NCI-H226 (cell line): ENCODE measurements at regions not wholly inside any gene's neighbourhood (a gene's known extent, or its start where the extent isn't known, plus 50 kb on each side); places are given as distances from the start of the nearest gene placed in this dataset.

ENCODE experiments used
- DNase-seq: peaks from one replicate; pipeline ENCODE4 v3.0.0-alpha.2; 2015

DNA sequence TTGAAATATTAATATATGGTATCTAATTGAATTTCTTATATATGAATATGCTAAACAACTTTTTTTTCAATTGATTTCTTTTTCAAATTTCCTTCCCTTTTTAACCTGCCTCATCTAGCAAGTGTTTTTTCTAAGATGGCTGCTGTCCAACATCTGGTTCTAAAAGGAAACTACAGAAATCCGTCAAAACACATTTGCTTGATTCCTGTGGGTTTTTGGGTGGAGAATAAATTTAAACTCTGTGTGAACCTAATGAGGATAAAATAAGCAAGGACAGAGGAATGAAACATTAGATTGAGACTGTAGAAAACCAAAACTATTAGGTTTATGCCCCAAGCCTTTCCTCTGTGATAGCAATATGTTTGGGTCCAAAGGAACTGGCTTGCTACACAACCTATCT lies 75.5 kb upstream of the STARD3NL start:
- no peak for DNase-seq

DNA sequence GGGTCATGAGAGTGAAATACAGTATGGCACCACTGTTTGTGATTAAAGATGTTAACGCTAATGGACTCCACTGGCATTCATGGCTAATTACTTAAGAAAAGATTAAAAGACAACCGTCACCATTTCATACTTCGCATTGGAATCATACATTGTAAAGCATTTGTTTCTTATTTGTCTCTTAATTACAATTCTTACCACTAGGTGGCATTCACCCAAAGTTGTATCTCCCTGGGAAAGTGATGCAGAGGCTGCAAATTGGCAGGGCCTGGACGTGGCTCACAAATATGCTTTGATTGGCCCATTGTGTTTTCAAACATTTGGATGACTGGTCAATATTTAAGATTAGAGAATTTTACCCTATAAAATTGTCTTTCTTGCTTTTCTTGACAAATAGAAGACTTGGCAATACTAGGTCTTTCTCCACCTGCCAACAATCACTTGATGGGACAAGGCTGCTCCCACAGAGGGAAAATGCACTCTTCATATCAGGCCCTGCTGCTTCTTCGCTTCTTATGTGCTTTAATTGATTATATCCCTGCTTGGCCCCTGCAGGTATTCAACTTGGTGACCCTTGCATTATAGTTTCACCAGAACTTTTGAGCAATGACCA lies 72.1 kb upstream of the STARD3NL start:
- DNase-seq: peak; percentile 50

DNA sequence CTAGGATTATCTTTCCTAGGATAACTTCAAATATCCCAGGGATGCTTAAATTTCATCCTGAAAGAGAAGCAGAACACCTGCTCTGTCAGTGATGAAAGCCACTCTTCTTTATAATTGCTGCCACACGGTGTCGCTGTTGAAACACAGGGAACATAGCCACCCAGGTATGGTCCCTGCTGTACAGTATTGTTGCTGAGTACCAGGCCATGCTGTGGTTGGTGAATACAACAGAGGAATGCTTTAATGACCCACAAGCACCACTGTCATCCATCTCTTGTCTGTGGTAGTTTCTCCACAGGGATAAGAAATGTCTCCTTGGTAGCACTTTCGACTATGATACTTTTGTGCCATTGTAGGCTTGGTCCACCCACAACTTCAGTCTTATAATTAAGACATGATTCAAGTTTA lies 70.6 kb upstream of the STARD3NL start:
- peak; percentile 59 for DNase-seq

DNA sequence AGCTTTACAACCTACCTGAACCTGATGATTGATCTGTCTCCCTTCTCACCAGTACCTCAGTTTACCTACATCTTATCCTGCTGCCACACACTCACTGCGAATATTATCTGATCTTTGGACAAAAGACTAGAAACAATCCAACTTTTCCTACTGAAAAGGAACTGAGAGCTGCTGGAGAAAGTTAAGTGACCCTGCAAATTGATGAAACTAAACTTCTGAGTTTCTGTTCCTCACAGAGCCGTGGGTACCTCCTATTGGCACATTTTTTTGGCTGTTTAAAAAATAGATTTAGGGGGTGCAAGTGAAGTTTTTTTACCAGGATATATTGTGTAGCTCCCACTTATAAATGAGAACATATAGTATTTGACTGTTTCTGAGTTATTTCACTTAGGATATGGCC lies 66.0 kb upstream of the STARD3NL start:
- no peak for DNase-seq

DNA sequence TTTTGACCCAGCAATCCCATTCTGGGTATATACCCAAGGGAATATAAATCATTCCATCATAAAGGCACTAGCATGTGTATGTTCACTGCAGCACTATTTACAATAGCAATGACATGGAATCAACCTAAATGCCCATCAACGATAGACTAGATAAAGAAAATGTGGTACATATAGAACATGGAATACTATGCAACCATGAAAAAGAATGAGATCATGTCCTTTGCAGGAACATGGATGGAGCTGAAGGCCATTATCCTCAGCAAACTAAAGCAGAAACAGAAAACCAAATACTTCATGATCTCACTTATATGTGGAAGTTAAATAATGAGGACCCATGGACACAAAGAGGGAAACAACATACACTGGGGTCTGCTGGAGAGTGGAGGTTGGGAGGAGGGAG lies 58.0 kb upstream of the STARD3NL start:
- no peak for DNase-seq

DNA sequence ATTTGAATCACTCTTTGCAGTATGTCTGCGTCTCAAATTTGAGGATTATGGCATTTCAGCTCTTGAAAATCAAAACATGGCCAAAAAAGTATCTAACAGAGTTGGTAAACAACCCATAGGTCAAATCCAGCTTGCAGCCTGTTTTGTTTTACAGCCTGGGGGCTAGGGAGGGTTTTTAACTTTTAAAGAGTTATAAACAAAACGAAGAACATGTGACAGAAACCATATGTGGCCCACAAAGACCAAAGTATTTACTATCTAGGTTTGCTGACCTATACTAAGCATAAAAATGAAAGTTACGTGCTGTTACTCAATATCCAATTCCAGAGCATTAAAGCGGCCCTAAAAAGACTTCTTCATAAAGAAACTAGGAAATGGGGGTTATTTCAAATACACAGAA lies 55.5 kb upstream of the STARD3NL start:
- DNase-seq: no peak

DNA sequence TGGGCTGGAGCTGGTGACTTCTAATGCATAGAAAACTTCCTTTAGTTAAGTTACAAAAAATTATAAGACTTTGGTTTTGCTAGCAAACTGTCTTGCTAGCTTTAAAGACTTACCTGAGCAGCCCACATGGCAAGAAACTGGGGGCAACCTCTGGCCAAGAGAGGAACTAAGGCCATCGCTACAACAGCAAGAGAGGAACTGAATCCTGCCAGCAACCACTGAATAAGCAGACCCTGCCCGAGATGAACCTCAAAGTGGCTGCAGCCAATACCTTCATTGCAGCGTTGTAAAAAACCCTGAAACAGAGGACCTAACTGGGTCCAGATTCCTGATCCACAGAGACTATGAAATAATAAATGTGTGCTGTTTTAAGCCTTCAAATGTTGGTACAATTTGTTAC lies 54.6 kb upstream of the STARD3NL start:
- no peak for DNase-seq

DNA sequence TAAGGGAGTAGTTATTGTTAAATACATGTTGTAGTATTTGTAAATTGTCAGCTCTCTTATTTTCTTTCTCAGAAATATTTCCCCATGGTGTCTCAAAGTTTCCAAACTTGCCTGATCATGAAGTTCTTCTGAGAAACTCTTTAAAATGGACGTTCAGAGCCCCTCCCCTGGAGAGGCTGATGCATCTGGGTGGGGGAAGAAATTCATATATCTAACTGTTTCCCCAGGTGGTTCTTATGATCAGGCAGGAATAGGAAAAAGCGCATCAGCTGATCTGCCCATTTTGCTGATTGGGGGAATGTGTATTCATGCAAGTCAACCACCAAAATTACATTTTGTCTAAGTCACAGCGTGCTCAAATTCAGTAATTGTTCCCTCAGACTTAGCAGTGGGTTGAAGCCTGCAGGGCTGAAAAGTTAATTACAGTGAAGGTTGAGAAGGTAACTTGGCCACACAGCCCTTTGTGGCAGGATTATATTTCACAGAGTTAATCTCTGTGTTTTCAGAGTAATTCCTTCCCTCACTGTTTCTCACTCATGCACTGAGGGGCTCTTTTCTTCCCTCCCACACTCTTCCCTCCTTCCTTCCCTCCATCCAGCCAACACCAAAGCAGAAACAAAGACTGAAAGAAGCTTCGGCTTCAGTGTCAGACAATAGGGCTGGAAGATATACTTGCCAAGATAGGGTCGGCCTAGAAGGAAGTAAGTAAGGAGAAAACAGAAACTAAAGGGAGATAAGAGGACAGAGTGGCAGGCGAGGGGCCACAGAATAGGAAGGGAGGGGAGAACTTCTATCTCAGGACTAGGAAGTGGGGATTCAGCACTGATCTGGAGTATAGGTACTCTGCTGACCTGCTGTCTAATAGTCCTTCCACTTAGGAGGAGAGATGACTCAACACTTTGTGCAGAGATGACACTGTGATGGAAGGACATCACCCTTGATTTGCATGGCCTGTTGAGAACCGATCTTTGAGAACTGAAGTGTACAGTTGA lies 50.5 kb upstream of the STARD3NL start:
- no peak for DNase-seq
